ENCODE measurements at regions not wholly inside any gene's neighbourhood (a gene's known extent, or its start where the extent isn't known, plus 50 kb on each side); places are given as distances from the start of the nearest gene placed in this dataset.

- H3K36me3 ChIP-seq (ENCODE audit: control insufficient read depth in 2 of 3, insufficient read depth in 3 of 3, low read length in 3 of 3) = no peaks in the 10 kb centered on the region
- no peaks in the 10 kb centered on the region for H3K9me3 ChIP-seq (ENCODE audit: control insufficient read depth in 2 of 3, low read length in 3 of 3)
- no peak overlapping the region for H3K27ac ChIP-seq (ENCODE audit: low read depth, low read length)
- Mint-ChIP-seq H3K36me3 (no peaks in the 10 kb centered on the region), H3K27ac (no peak overlapping the region), H3K4me3 (no peak overlapping the region), H3K9me3 (peaks cover 0 to 2% (median 0%) of the 10 kb centered on the region in 11 donors), H3K4me1 (no peaks in the 10 kb centered on the region), H3K27me3 (peaks cover 0 to 13% (median 8%) of the 10 kb centered on the region in 5 donors)
- ATAC-seq (no peak), DNase-seq (no peak)
- no peaks in the 10 kb centered on the region for H3K27me3 ChIP-seq (ENCODE audit: control insufficient read depth in 2 of 2, insufficient read depth in 2 of 2, low read length in 2 of 2)
- no peak overlapping the region for H3K4me3 ChIP-seq (ENCODE audit: low read length)
- intact Hi-C loops (cut with micrococcal nuclease) = no loop called here
- ChIA-PET POLR2A (no interaction called here), CTCF (no interaction called here)
- no peaks in the 10 kb centered on the region for H3K4me1 ChIP-seq (ENCODE audit: control insufficient read depth in 2 of 2, insufficient read depth in 2 of 2, low read length in 2 of 2)
Measured at GRCh38 chr11:87473174-87473573, 435.4 kb downstream of the TMEM135 start.

GRCh38 chr11:87466223-87466622 is 428.5 kb downstream of the TMEM135 start:
- peaks cover 0 to 5% of the 10 kb centered on the region in 2 donors for H3K27me3 ChIP-seq (ENCODE audit: control insufficient read depth in 2 of 2, insufficient read depth in 2 of 2, low read length in 2 of 2)
- no peak overlapping the region for H3K4me3 ChIP-seq (ENCODE audit: low read length)
- peaks cover 0 to 14% (median 8%) of the 10 kb centered on the region in 5 donors for H3K27me3 Mint-ChIP-seq
- H3K4me1 ChIP-seq (ENCODE audit: control insufficient read depth in 2 of 2, insufficient read depth in 2 of 2, low read length in 2 of 2) = no peaks in the 10 kb centered on the region
- H3K4me3 Mint-ChIP-seq = no peak overlapping the region
- no peaks in the 10 kb centered on the region for H3K9me3 ChIP-seq (ENCODE audit: control insufficient read depth in 2 of 3, low read length in 3 of 3)
- no peaks in the 10 kb centered on the region for H3K36me3 Mint-ChIP-seq
- peaks cover 0 to 2% (median 0%) of the 10 kb centered on the region in 11 donors for H3K9me3 Mint-ChIP-seq
- H3K27ac Mint-ChIP-seq = no peak overlapping the region
- no peaks in the 10 kb centered on the region for H3K36me3 ChIP-seq (ENCODE audit: control insufficient read depth in 2 of 3, insufficient read depth in 3 of 3, low read length in 3 of 3)
- no peak overlapping the region for H3K27ac ChIP-seq (ENCODE audit: low read depth, low read length)
- ATAC-seq = no peak
- H3K4me1 Mint-ChIP-seq = no peaks in the 10 kb centered on the region
- DNase-seq = no peak
- intact Hi-C loops (cut with micrococcal nuclease) = no loop called here
- POLR2A ChIA-PET = no interaction called here
- CTCF ChIA-PET = no interaction called here

- peaks cover 0 to 5% of the 10 kb centered on the region in 2 donors for H3K27me3 ChIP-seq (ENCODE audit: control insufficient read depth in 2 of 2, insufficient read depth in 2 of 2, low read length in 2 of 2)
- Mint-ChIP-seq H3K4me1 (no peaks in the 10 kb centered on the region), H3K9me3 (peaks cover 0 to 2% (median 0%) of the 10 kb centered on the region in 11 donors), H3K27ac (no peak overlapping the region), H3K4me3 (no peak overlapping the region), H3K36me3 (no peaks in the 10 kb centered on the region), H3K27me3 (peaks cover 0 to 14% (median 8%) of the 10 kb centered on the region in 5 donors)
- ATAC-seq (no peak), DNase-seq (no peak)
- no peaks in the 10 kb centered on the region for H3K4me1 ChIP-seq (ENCODE audit: control insufficient read depth in 2 of 2, insufficient read depth in 2 of 2, low read length in 2 of 2)
- ChIA-PET CTCF (no interaction called here), POLR2A (no interaction called here)
- no peaks in the 10 kb centered on the region for H3K9me3 ChIP-seq (ENCODE audit: control insufficient read depth in 2 of 3, low read length in 3 of 3)
- intact Hi-C loops (cut with micrococcal nuclease) = no loop called here
- H3K27ac ChIP-seq (ENCODE audit: low read depth, low read length) = no peak overlapping the region
- no peak overlapping the region for H3K4me3 ChIP-seq (ENCODE audit: low read length)
- H3K36me3 ChIP-seq (ENCODE audit: control insufficient read depth in 2 of 3, insufficient read depth in 3 of 3, low read length in 3 of 3) = no peaks in the 10 kb centered on the region
Measured at GRCh38 chr11:87465716-87466115, 428.0 kb downstream of the TMEM135 start.

GRCh38 chr11:87463486-87464102 is 425.9 kb downstream of the TMEM135 start:
- intact Hi-C loops (cut with micrococcal nuclease) = no loop called here
- Mint-ChIP-seq H3K27me3 (peaks cover 0 to 14% (median 8%) of the 10 kb centered on the region in 5 donors), H3K27ac (no peak overlapping the region), H3K4me3 (no peak overlapping the region), H3K4me1 (no peaks in the 10 kb centered on the region), H3K9me3 (peaks cover 0 to 2% (median 0%) of the 10 kb centered on the region in 11 donors), H3K36me3 (no peaks in the 10 kb centered on the region)
- POLR2A ChIA-PET = no interaction called here
- Histone ChIP-seq H3K9me3 (ENCODE audit: control insufficient read depth in 2 of 3, low read length in 3 of 3) (no peaks in the 10 kb centered on the region), H3K36me3 (ENCODE audit: control insufficient read depth in 2 of 3, insufficient read depth in 3 of 3, low read length in 3 of 3) (no peaks in the 10 kb centered on the region), H3K27ac (ENCODE audit: low read depth, low read length) (no peak overlapping the region), H3K27me3 (ENCODE audit: control insufficient read depth in 2 of 2, insufficient read depth in 2 of 2, low read length in 2 of 2) (peaks cover 0 to 5% of the 10 kb centered on the region in 2 donors), H3K4me3 (ENCODE audit: low read length) (no peak overlapping the region), H3K4me1 (ENCODE audit: control insufficient read depth in 2 of 2, insufficient read depth in 2 of 2, low read length in 2 of 2) (no peaks in the 10 kb centered on the region)
- ATAC-seq (no peak), DNase-seq (no peak)
- CTCF ChIA-PET = no interaction called here

GRCh38 chr11:87462171-87462570 is 424.4 kb downstream of the TMEM135 start:
- Mint-ChIP-seq H3K27ac (no peak overlapping the region), H3K36me3 (no peaks in the 10 kb centered on the region), H3K27me3 (peaks cover 0 to 14% (median 5%) of the 10 kb centered on the region in 5 donors), H3K9me3 (peaks cover 0 to 2% (median 0%) of the 10 kb centered on the region in 11 donors), H3K4me1 (no peaks in the 10 kb centered on the region), H3K4me3 (no peak overlapping the region)
- no peak for ATAC-seq
- intact Hi-C loops (cut with micrococcal nuclease) = no loop called here
- ChIA-PET CTCF (no interaction called here), POLR2A (no interaction called here)
- H3K4me1 ChIP-seq (ENCODE audit: control insufficient read depth in 2 of 2, insufficient read depth in 2 of 2, low read length in 2 of 2) = no peaks in the 10 kb centered on the region
- H3K27ac ChIP-seq (ENCODE audit: low read depth, low read length) = no peak overlapping the region
- no peak for DNase-seq
- H3K27me3 ChIP-seq (ENCODE audit: control insufficient read depth in 2 of 2, insufficient read depth in 2 of 2, low read length in 2 of 2) = no peaks in the 10 kb centered on the region
- H3K36me3 ChIP-seq (ENCODE audit: control insufficient read depth in 2 of 3, insufficient read depth in 3 of 3, low read length in 3 of 3) = no peaks in the 10 kb centered on the region
- H3K4me3 ChIP-seq (ENCODE audit: low read length) = no peak overlapping the region
- no peaks in the 10 kb centered on the region for H3K9me3 ChIP-seq (ENCODE audit: control insufficient read depth in 2 of 3, low read length in 3 of 3)

GRCh38 chr11:87460842-87461637 is 423.3 kb downstream of the TMEM135 start:
- ATAC-seq (no peak), DNase-seq (no peak)
- Mint-ChIP-seq H3K9me3 (peaks cover 0 to 2% (median 0%) of the 10 kb centered on the region in 11 donors), H3K36me3 (no peaks in the 10 kb centered on the region), H3K4me1 (no peaks in the 10 kb centered on the region), H3K27me3 (peaks cover 0 to 14% (median 5%) of the 10 kb centered on the region in 5 donors), H3K27ac (no peak overlapping the region), H3K4me3 (no peak overlapping the region)
- Histone ChIP-seq H3K27ac (ENCODE audit: low read depth, low read length) (no peak overlapping the region), H3K4me1 (ENCODE audit: control insufficient read depth in 2 of 2, insufficient read depth in 2 of 2, low read length in 2 of 2) (no peaks in the 10 kb centered on the region), H3K4me3 (ENCODE audit: low read length) (no peak overlapping the region), H3K9me3 (ENCODE audit: control insufficient read depth in 2 of 3, low read length in 3 of 3) (no peaks in the 10 kb centered on the region), H3K27me3 (ENCODE audit: control insufficient read depth in 2 of 2, insufficient read depth in 2 of 2, low read length in 2 of 2) (no peaks in the 10 kb centered on the region), H3K36me3 (ENCODE audit: control insufficient read depth in 2 of 3, insufficient read depth in 3 of 3, low read length in 3 of 3) (no peaks in the 10 kb centered on the region)
- ChIA-PET POLR2A (no interaction called here), CTCF (no interaction called here)
- intact Hi-C loops (cut with micrococcal nuclease) = no loop called here

- H3K36me3 ChIP-seq (ENCODE audit: control insufficient read depth in 2 of 3, insufficient read depth in 3 of 3, low read length in 3 of 3) = no peaks in the 10 kb centered on the region
- no peaks in the 10 kb centered on the region for H3K27me3 ChIP-seq (ENCODE audit: control insufficient read depth in 2 of 2, insufficient read depth in 2 of 2, low read length in 2 of 2)
- DNase-seq (no peak), ATAC-seq (no peak)
- POLR2A ChIA-PET = no interaction called here
- no peak overlapping the region for H3K27ac Mint-ChIP-seq
- intact Hi-C loops (cut with micrococcal nuclease) = no loop called here
- no peak overlapping the region for H3K4me3 Mint-ChIP-seq
- no peak overlapping the region for H3K4me3 ChIP-seq (ENCODE audit: low read length)
- no peak overlapping the region for H3K27ac ChIP-seq (ENCODE audit: low read depth, low read length)
- no peaks in the 10 kb centered on the region for H3K4me1 Mint-ChIP-seq
- H3K4me1 ChIP-seq (ENCODE audit: control insufficient read depth in 2 of 2, insufficient read depth in 2 of 2, low read length in 2 of 2) = no peaks in the 10 kb centered on the region
- H3K36me3 Mint-ChIP-seq = no peaks in the 10 kb centered on the region
- peaks cover 0 to 6% (median 4%) of the 10 kb centered on the region in 5 donors for H3K27me3 Mint-ChIP-seq
- peaks cover 0 to 4% (median 0%) of the 10 kb centered on the region in 11 donors for H3K9me3 Mint-ChIP-seq
- CTCF ChIA-PET = no interaction called here
- no peaks in the 10 kb centered on the region for H3K9me3 ChIP-seq (ENCODE audit: control insufficient read depth in 2 of 3, low read length in 3 of 3)
Measured at GRCh38 chr11:87460279-87460678, 422.5 kb downstream of the TMEM135 start.
